RWPE2 (cell line): ENCODE measurements at regions not wholly inside any gene's neighbourhood (a gene's known extent, or its start where the extent isn't known, plus 50 kb on each side); places are given as distances from the start of the nearest gene placed in this dataset.
"Not testable (repeated sequence)": the region's sequence is repeated elsewhere in the genome, so short reads cannot be mapped to it uniquely, and the experiment has no call there.

ENCODE experiments used
- ATAC-seq: fragments of 200-7000 bp; cut with Tn5 transposase; 3 replicates; pipeline ENCODE4 v1.9.1; 2021; ENCODE audit warnings: low read depth
- DNase-seq: peaks from one replicate; pipeline ENCODE4 v3.0.0-alpha.2; 2020; ENCODE audit warnings: low spot score
- H3K27ac ChIP-seq: fragments of 450-650 bp; 2 replicates; pipeline ENCODE4 v1.5.1; 2017; ENCODE audit warnings: mild to moderate bottlenecking; ENCODE audit not compliant: poor library complexity, severe bottlenecking
- H3K27me3 ChIP-seq: fragments of 250-450 bp; sonication (Bioruptor Pico); 2 replicates; pipeline ENCODE4 v1.5.1; 2021; ENCODE audit warnings: mild to moderate bottlenecking, moderate library complexity; ENCODE audit not compliant: insufficient read depth, poor library complexity, severe bottlenecking
- H3K36me3 ChIP-seq: fragments of 250-450 bp; sonication (Bioruptor Pico); 2 replicates; pipeline ENCODE4 v1.5.1; 2020; ENCODE audit warnings: low read depth, mild to moderate bottlenecking, moderate library complexity
- H3K4me1 ChIP-seq: fragments of 250-450 bp; sonication (Bioruptor Pico); 2 replicates; pipeline ENCODE4 v1.5.1; 2021; ENCODE audit warnings: mild to moderate bottlenecking, moderate library complexity; ENCODE audit not compliant: insufficient read depth, poor library complexity, severe bottlenecking
- H3K4me3 ChIP-seq: fragments of 250-450 bp; sonication (Bioruptor Pico); 2 replicates; pipeline ENCODE4 v1.5.1; 2021; ENCODE audit warnings: mild to moderate bottlenecking, moderate library complexity; ENCODE audit not compliant: severe bottlenecking
- H3K9me3 ChIP-seq: fragments of 250-450 bp; sonication (Bioruptor Pico); 2 replicates; pipeline ENCODE4 v1.5.1; 2021; ENCODE audit warnings: mild to moderate bottlenecking, moderate library complexity; ENCODE audit not compliant: severe bottlenecking
- TF ChIP-seq, protein P1 (sequence below): fragments of 450-650 bp; IDR thresholded peaks from one replicate; pipeline ENCODE4 v1.5.1; 2017; ENCODE audit warnings: mild to moderate bottlenecking, moderate library complexity; ENCODE audit not compliant: poor library complexity, severe bottlenecking

DNA sequence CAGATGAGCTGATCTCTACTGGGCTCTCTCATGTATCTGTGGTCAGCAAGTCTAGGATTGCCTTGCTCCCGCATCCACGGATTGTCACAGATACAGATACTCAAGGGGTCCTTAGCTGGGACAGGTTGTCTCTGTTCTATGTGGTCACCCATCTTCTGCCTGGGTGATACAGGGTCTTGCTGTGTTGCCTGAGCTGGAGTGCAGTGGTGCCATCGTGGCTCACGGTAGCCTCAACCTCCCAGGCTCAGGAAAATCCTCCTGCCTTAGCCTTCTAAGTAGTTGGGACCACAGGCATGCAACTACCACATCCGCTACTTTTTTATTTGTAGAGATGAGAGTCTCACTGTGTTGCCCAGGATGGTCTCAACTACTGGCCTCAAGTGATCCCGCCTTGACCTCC lies 72.5 kb upstream of the ZNF217 start:
- H3K4me3 ChIP-seq: no peak overlapping the region
- no peaks in the 10 kb centered on the region for H3K27me3 ChIP-seq
- TF ChIP-seq, protein P1, sequence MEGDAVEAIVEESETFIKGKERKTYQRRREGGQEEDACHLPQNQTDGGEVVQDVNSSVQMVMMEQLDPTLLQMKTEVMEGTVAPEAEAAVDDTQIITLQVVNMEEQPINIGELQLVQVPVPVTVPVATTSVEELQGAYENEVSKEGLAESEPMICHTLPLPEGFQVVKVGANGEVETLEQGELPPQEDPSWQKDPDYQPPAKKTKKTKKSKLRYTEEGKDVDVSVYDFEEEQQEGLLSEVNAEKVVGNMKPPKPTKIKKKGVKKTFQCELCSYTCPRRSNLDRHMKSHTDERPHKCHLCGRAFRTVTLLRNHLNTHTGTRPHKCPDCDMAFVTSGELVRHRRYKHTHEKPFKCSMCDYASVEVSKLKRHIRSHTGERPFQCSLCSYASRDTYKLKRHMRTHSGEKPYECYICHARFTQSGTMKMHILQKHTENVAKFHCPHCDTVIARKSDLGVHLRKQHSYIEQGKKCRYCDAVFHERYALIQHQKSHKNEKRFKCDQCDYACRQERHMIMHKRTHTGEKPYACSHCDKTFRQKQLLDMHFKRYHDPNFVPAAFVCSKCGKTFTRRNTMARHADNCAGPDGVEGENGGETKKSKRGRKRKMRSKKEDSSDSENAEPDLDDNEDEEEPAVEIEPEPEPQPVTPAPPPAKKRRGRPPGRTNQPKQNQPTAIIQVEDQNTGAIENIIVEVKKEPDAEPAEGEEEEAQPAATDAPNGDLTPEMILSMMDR: no peak
- H3K36me3 ChIP-seq: no peaks in the 10 kb centered on the region
- no peak for DNase-seq
- no peak overlapping the region for H3K27ac ChIP-seq
- H3K4me1 ChIP-seq: no peaks in the 10 kb centered on the region
- no peaks in the 10 kb centered on the region for H3K9me3 ChIP-seq
- no peak for ATAC-seq

DNA sequence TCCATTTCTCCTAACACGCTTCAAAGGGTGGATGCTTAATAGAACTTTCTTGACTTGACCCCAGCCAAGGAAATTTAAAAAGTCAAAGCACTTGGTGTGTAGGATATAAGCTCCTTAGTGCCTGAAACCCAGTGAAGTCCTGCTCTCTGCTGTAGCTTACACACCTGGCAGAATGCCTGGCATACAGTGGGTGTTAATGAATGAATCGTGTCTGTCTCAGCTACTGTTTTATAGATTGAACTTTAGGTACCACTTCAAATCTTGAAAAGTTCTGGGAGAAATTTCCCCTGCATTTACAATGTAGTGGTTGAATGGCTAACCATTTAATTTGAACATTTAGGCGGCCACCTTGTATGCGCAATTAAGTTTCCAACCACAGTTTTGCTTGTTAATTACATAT lies 70.5 kb upstream of the ZNF217 start:
- H3K27me3 ChIP-seq: no peaks in the 10 kb centered on the region

DNA sequence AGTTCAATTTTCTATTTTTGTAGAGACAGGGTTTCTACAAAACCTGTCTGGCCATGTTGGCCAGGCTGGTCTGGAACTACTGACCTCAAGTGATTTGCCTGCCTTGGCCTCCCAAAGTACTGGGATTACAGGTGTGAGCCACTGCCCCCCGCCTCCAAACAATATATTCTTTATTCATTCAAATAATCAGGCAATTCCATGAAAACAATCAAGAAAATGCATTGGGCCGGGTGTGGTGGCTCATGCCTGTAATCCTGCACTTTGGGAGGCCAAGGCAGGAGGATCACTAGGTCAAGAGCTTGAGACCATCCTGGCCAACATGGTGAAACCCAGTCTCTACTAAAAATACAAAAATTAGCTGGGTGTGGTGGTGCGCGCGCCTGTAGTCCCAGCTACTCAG lies 69.9 kb upstream of the ZNF217 start:
- H3K36me3 ChIP-seq, DNase-seq, ATAC-seq, H3K9me3 ChIP-seq, H3K4me1 ChIP-seq, H3K27ac ChIP-seq, H3K4me3 ChIP-seq, H3K27me3 ChIP-seq: not testable (repeated sequence)

More for the DNA sequence above, 70.5 kb upstream of the ZNF217 start:
- H3K27ac ChIP-seq: no peak overlapping the region
- no peak for ATAC-seq
- no peaks in the 10 kb centered on the region for H3K36me3 ChIP-seq
- DNase-seq: no peak
- H3K4me1 ChIP-seq: peaks cover under 1% of the 10 kb centered on the region
- no peaks in the 10 kb centered on the region for H3K9me3 ChIP-seq
- TF ChIP-seq, protein P1: no peak
- H3K4me3 ChIP-seq: no peak overlapping the region

DNA sequence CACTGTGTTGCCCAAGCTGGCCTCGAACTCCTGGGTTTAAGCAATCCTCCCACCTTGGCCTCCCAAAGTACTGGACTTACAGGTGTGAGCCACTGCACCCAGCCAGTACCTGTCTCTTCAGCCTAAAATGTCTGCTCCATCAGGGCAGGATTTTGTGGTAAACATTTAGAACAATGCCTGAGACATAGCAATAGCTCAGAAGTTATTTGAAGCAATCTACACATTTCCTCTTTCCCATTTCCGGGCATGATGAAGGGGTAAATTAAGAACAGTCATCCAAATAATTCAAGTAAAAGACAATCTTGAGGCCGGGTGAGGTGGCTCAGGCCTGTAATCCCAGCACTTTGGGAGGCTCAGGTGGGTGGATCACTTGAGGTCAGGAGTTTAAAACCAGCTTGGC lies 69.0 kb upstream of the ZNF217 start:
- H3K27ac ChIP-seq: no peak overlapping the region
- ATAC-seq: no peak
- H3K4me1 ChIP-seq: peaks cover 8% of the 10 kb centered on the region
- no peaks in the 10 kb centered on the region for H3K36me3 ChIP-seq
- H3K4me3 ChIP-seq: no peak overlapping the region
- no peaks in the 10 kb centered on the region for H3K27me3 ChIP-seq
- TF ChIP-seq, protein P1: no peak
- H3K9me3 ChIP-seq: no peaks in the 10 kb centered on the region
- DNase-seq: no peak

DNA sequence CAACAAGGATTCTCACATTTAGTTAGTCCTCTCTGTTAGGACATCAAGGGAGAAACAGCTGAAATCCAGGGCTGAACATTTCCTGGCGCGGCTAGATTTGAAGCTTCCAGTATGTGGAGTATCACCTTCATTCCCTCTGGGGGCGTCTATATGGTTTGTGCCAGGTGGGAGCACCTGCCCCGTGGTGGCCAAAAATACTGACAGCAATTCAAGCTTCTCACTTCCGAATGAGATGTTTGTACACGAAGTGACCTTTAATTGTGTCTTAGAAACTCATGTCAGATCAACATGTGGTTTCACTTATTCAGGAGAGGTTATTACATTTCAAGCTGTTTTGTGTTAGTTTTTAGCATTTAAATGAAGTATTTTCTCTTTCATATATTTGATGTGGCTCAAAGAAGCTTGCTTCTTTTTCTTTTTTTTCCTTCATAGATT lies 67.3 kb upstream of the ZNF217 start:
- DNase-seq (peak; percentile 55), ATAC-seq (no peak)
- no peak overlapping the region for H3K4me3 ChIP-seq
- no peak overlapping the region for H3K27ac ChIP-seq
- H3K36me3 ChIP-seq: no peaks in the 10 kb centered on the region
- no peaks in the 10 kb centered on the region for H3K27me3 ChIP-seq
- peaks cover 22% of the 10 kb centered on the region for H3K4me1 ChIP-seq
- TF ChIP-seq, protein P1: no peak
- no peaks in the 10 kb centered on the region for H3K9me3 ChIP-seq
